GM18511 (cell line): ENCODE measurements at regions not wholly inside any gene's neighbourhood (a gene's known extent, or its start where the extent isn't known, plus 50 kb on each side); places are given as distances from the start of the nearest gene placed in this dataset.
A peak's percentile ranks its signal among the peaks of the same experiment; 100 is the strongest.

ENCODE experiments used
- ATAC-seq: cut with Tn5 transposase; IDR thresholded peaks from one replicate; pipeline ENCODE4 v1.9.1; 2021; ENCODE audit warnings: mild to moderate bottlenecking, moderate library complexity; ENCODE audit not compliant: unreplicated experiment

DNA sequence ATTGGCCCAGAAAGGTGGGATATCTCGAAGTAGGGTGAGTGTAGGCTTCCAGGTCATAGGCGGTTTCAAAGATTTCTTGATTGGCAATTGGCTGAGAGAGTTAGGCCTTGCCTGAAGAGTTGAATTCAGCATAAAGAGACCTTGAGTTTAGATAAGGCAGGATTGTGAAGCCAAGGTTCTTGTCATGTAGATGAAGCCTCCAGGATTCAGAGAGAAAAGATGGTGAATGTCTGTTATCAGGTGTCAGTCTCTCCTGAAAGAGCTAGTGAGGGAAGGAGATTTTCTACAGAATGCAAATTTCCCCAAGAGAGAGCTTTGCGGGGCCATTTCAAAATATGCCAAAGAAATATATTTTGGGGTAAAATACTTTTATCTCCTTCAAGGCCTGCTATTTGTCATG lies 217.0 kb upstream of the TLE3 start:
- no peak for ATAC-seq

DNA sequence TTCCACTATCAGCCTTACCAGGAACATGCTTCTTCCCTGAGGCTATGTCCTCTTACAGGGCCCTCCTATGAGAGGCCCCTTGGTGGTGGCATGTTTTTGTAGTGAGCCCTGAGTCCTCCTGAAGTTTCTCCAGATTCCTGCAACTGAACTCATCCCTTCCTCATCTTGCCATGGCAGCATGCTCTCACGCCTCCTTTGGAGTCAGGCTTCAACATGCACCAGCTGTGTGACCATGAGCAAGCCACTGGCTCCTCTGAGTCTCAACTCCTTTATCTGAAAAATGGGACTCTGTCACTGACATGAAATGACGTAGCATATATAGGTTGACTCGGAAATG lies 216.3 kb upstream of the TLE3 start:
- ATAC-seq: no peak

- ATAC-seq: no peak
Measured at GRCh38 chr15:70313099-70314017, 215.6 kb upstream of the TLE3 start.

DNA sequence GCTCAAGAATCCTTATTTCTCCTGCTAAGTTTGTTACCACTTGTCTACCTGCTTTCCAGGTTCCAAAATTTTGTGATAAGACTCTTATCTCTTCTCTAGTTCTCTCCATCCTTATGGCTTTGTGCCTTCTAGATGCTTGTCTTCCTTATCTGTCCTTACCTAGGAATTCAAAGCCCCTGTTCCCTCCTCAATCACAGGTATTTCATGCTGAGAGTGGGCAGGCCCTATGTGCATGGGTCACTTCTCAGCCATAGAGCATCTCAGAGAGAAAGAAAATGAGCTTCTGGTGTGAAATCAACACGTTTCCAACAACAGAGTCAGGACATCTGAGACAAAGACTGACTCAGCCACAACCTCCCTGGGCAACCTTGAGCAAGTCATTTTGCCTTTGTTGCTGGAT lies 214.1 kb upstream of the TLE3 start:
- ATAC-seq: no peak

DNA sequence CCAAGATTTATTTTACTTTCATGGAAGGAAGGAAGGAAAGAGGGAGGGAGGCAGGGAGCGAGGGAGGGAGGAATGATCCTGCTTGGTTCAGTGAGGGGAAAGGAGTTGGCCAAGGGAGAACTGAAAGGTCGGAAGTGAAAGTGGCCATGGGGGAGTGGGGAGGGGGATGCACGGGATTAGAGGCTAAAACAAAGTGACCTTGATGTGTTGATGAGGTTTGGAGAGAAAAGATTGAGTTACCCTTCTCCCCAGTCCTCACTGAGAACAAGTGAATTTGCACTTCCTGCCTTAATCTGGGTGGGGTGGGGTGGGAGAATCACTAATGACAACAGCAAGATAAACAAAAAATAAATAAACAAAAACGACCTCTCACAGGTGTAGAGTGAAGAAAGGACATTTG lies 212.0 kb upstream of the TLE3 start:
- no peak for ATAC-seq

- no peak for ATAC-seq
Measured at GRCh38 chr15:70308735-70309434, 211.2 kb upstream of the TLE3 start.

DNA sequence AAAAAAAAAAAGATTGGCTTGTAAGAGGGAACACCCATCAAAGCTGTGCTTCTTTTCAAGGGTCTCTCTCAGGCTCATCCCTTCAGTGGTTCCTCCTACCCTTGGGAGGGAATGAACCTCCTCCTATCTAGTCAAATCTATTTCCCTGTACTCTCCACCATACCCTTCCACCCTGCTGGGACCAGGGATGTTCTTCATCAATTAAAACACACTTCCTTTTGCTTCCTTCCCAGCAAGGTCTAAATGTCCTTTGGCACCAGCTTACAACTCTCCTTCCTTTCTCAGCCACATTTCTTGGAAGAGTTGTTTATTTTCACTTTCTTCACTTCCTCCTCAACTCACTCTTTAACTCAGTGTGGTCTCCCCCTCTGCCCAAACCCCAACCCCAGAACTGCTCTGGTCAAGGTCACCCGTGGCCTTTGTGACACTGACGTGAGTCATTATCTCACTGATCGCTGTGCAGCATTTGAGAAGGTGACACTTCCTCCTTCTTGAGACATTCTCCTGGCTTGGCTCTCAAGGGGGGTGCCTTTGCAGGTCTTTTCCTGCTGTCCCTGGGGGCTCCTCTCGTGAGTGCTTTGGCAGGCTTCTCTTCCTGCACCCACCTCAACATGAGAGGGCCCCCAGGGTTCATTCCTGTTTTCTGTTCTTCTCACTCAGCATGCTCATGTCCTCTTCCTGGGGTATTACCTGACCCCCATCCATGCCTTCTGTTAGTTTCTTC lies 210.5 kb upstream of the TLE3 start:
- ATAC-seq: peak; percentile 85

- no peak for ATAC-seq
Measured at GRCh38 chr15:70306582-70306981, 208.9 kb upstream of the TLE3 start.

DNA sequence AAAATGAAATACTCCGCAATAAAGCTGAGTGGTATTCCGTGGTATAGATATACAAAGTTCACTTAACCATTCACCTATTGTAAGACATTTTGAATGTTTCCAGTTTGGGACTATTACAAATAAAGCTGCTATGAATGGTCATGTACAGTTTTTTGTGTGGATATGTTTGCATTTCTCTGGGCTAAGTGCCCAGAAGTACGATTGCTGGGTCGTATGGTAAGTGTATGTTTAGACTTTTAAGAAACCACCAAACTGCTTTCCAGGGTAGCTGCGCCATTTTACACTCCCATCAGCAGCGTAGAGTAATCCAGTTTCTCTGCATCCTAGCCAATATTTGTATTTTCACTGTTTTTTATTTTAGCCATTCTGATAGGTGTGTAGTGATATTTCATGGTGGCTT lies 208.4 kb upstream of the TLE3 start:
- no peak for ATAC-seq

- ATAC-seq: no peak
Measured at GRCh38 chr15:70303981-70304380, 206.3 kb upstream of the TLE3 start.

DNA sequence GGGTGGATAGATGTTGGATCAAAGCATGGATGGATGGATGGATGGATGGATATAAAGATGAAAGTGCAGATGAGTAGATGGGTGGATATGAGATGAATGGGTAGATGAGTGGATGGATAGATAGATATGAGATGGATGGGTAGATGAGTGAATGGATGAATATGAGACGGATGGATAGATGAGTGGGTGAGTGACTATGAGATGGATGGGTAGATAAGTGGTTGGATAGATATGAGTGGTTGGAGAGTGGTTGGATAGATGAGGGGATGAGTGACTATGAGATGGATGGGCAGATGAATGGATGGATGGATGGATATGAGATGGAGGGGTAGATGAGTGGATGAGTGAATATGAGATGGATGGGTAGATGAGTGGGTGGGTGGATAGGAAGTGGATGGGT lies 204.6 kb upstream of the TLE3 start:
- no peak for ATAC-seq

- ATAC-seq: no peak
Measured at GRCh38 chr15:70301396-70301795, 203.7 kb upstream of the TLE3 start.

DNA sequence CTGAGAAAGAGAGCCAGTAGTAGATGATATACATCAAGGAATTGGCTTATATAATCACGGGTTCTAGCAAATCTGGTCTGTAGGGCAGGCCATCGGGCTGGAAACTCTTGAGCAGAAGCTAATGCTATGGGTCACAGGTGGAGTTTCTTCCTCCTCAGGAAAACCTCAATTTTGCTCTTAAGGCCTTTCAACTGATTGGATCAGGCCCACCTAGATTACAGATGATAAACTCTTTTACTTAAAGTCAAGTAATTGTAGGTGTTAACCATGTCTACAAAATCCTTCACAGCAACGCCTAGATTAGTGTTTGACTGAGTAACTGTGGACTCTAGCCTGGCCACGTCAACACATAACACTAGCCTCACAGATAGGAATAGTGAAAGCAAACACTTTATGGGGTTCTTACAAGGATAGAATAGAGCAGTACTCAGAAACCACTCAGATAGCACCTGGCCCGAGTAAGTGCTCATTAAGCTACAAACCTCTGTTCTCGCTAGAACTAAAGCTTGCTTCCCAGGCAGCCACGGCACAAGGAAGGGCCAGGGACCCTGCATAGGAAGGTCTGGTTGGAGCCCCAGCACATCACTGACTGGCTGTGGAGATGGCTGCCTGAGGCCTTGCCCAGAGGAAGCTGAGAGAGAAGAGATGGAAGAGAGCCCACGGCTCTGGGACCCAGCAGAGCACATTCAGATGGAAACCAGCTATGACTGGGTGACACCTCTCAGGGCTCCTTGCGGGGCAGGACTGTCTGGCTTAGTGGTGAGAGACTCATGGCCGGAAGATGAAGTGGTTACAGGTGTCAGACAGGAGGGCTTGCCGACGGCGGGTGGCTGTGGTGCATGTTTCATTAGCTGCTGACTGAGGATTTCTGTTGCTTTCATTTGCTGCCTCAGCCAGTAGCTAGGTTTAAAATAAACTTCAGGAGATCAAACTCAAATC lies 202.5 kb upstream of the TLE3 start:
- ATAC-seq: peak; percentile 99

- ATAC-seq: no peak
Measured at GRCh38 chr15:70297465-70298058, 199.8 kb upstream of the TLE3 start.

DNA sequence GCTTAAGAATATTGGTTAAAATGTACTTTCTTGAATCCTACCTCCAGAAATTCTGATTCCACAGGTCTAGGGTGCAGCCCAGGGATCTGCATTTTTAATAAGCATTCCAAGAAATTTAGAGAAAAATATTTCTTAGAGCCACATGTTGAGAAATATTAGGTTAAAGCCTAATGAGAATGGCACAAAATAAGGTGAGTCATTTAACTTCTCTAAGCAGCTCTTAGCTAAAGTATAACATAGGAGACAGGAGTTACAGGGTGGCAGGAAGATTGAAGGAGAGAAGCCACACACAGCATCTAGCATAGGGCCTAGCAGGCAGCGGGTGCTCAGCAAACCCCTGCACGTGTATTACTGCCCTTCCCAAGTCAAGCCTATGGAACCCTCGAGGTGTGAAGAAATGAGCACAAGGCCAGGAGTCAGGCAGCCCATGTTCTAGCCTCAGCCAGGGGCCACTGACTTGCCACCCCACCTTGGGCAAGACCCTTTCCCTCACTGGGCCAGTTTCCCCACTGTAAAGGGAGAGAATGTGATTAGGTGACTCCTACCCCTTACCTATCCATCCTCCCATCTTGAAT lies 197.1 kb upstream of the TLE3 start:
- no peak for ATAC-seq

- ATAC-seq: no peak
Measured at GRCh38 chr15:70293591-70294470, 196.1 kb upstream of the TLE3 start.

GRCh38 chr15:70293138-70293537 lies 195.4 kb upstream of the TLE3 start:
- ATAC-seq: no peak

- no peak for ATAC-seq
Measured at GRCh38 chr15:70292076-70292760, 194.5 kb upstream of the TLE3 start.
